ENCODE measurements at regions not wholly inside any gene's neighbourhood (a gene's known extent, or its start where the extent isn't known, plus 50 kb on each side); places are given as distances from the start of the nearest gene placed in this dataset.
"Not testable (repeated sequence)": the region's sequence is repeated elsewhere in the genome, so short reads cannot be mapped to it uniquely, and the experiment has no call there.

DNA sequence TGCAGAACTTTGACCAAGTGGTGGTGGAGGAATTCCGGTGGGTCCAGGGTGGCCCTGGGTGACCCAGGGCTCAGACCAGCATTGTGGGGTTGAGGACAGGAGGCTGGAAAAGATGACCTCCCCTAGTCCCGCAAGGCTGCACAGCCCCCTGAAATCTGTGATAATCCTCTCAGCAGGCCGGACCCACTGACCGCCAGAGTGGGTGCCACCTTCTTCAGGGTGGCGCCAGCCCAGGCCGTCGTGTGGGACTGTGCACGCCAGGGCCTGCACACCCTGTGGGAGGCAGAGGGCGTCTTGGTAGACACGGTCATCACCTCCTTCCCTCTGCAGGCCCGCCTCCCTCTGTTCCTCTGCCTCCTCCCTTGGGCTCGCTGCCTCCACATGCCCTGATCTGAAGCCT is 137.7 kb downstream of the TBC1D2B start:
- Histone ChIP-seq H3K9me3 (ENCODE audit: control insufficient read depth, insufficient read depth, low read length) (no peaks in the 10 kb centered on the region), H3K27me3 (ENCODE audit: control insufficient read depth, insufficient read depth, low read length) (peaks cover 5% of the 10 kb centered on the region), H3K27ac (ENCODE audit: low read depth, low read length) (no peak overlapping the region), H3K4me3 (ENCODE audit: low read depth, low read length) (no peak overlapping the region)
- no peak for TF ChIP-seq CTCF (IDR thresholded peaks at IDR 0.05; ENCODE audit: low read depth, low read length)
- ChIA-PET CTCF (interaction anchor here (0.7 to 1.2 kb wide), 2 partner anchors 27 to 301 kb away, joined by 3 to 4 read pairs; no protein-coding TSS in a partner anchor), POLR2A (no interaction called here)
- DNase-seq (ENCODE audit: low read depth, low spot score), result no peak

GRCh38 chr15:77939026-77939425 is 138.5 kb downstream of the TBC1D2B start:
- CTCF ChIA-PET, result interaction anchor here (1.2 kb wide), 1 partner anchor 28 kb away, joined by 3 read pairs; no protein-coding TSS in a partner anchor
- H3K4me3 ChIP-seq (ENCODE audit: low read depth, low read length); DNase-seq (ENCODE audit: low read depth, low spot score); POLR2A ChIA-PET; H3K9me3 ChIP-seq (ENCODE audit: control insufficient read depth, insufficient read depth, low read length); H3K27ac ChIP-seq (ENCODE audit: low read depth, low read length); H3K27me3 ChIP-seq (ENCODE audit: control insufficient read depth, insufficient read depth, low read length): not testable (repeated sequence)

- H3K27ac ChIP-seq (ENCODE audit: low read depth, low read length); H3K9me3 ChIP-seq (ENCODE audit: control insufficient read depth, insufficient read depth, low read length); H3K27me3 ChIP-seq (ENCODE audit: control insufficient read depth, insufficient read depth, low read length); DNase-seq (ENCODE audit: low read depth, low spot score); H3K4me3 ChIP-seq (ENCODE audit: low read depth, low read length); POLR2A ChIA-PET: not testable (repeated sequence)
- CTCF ChIA-PET, result interaction anchor here (1.2 kb wide), 1 partner anchor 29 kb away, joined by 3 read pairs; no protein-coding TSS in a partner anchor
Measured at GRCh38 chr15:77938546-77938945, 139.0 kb downstream of the TBC1D2B start.

GRCh38 chr15:77936567-77936966 is 140.9 kb downstream of the TBC1D2B start:
- H3K27ac ChIP-seq (ENCODE audit: low read depth, low read length); H3K27me3 ChIP-seq (ENCODE audit: control insufficient read depth, insufficient read depth, low read length); DNase-seq (ENCODE audit: low read depth, low spot score); H3K9me3 ChIP-seq (ENCODE audit: control insufficient read depth, insufficient read depth, low read length); POLR2A ChIA-PET; H3K4me3 ChIP-seq (ENCODE audit: low read depth, low read length): not testable (repeated sequence)
- CTCF ChIA-PET, result interaction anchor here (0.7 kb wide), 1 partner anchor 34 kb away, joined by 3 read pairs; no protein-coding TSS in a partner anchor

GRCh38 chr15:77934516-77934915 is 143.0 kb downstream of the TBC1D2B start:
- POLR2A ChIA-PET; H3K27ac ChIP-seq (ENCODE audit: low read depth, low read length); CTCF ChIA-PET; DNase-seq (ENCODE audit: low read depth, low spot score); H3K27me3 ChIP-seq (ENCODE audit: control insufficient read depth, insufficient read depth, low read length); H3K4me3 ChIP-seq (ENCODE audit: low read depth, low read length); H3K9me3 ChIP-seq (ENCODE audit: control insufficient read depth, insufficient read depth, low read length): not testable (repeated sequence)

DNA sequence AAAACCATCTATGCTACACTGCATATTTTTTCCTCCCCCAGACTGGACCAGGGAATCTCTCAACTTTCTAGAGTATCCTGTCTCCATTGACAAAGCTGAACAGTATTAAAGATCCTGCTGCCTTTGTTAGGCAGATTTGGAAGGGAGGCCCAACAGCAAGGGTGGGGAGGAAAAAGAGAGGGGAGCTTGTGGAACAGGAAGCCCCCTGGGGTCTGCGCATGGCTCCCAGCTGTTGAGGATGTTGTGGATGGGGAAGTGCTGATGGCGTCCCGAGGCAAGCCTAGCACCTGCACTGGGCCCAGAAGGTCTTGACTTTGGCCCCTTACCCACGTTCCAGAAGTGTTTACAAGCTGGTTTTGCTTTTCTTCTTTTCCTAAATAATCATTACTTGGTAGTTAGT is 146.6 kb downstream of the TBC1D2B start:
- H3K4me3 ChIP-seq (ENCODE audit: low read depth, low read length); DNase-seq (ENCODE audit: low read depth, low spot score); POLR2A ChIA-PET; CTCF ChIA-PET; H3K27me3 ChIP-seq (ENCODE audit: control insufficient read depth, insufficient read depth, low read length); H3K27ac ChIP-seq (ENCODE audit: low read depth, low read length); H3K9me3 ChIP-seq (ENCODE audit: control insufficient read depth, insufficient read depth, low read length): not testable (repeated sequence)

- H3K9me3 ChIP-seq (ENCODE audit: control insufficient read depth, insufficient read depth, low read length); DNase-seq (ENCODE audit: low read depth, low spot score); POLR2A ChIA-PET; H3K27me3 ChIP-seq (ENCODE audit: control insufficient read depth, insufficient read depth, low read length); CTCF ChIA-PET; H3K27ac ChIP-seq (ENCODE audit: low read depth, low read length); H3K4me3 ChIP-seq (ENCODE audit: low read depth, low read length): not testable (repeated sequence)
Measured at GRCh38 chr15:77930490-77930889, 147.0 kb downstream of the TBC1D2B start.

DNA sequence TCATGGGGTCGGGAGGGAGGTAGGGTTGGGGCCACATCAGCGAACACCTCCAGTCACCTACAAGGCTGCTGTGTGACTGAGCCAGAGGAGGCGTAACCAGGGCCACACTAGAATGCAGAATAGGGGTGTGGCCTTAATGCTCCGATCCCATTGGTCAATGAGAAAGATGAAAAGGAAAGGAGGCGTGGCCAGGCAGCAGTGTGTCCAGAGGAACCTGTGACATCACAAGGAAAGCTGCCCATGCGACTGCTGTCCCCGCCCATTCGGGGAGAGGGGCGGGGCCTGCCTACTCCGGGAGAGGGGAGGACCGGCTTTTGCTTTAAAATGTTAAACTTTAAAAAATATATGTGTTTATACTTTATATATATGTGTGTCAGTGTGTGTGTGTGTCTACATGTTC is 150.7 kb downstream of the TBC1D2B start:
- H3K9me3 ChIP-seq (ENCODE audit: control insufficient read depth, insufficient read depth, low read length); H3K27ac ChIP-seq (ENCODE audit: low read depth, low read length); POLR2A ChIA-PET; H3K4me3 ChIP-seq (ENCODE audit: low read depth, low read length); H3K27me3 ChIP-seq (ENCODE audit: control insufficient read depth, insufficient read depth, low read length); DNase-seq (ENCODE audit: low read depth, low spot score): not testable (repeated sequence)
- CTCF ChIA-PET, result interaction anchor here (1.0 kb wide), 1 partner anchor 16 kb away, joined by 3 read pairs; no protein-coding TSS in a partner anchor

- DNase-seq (ENCODE audit: low read depth, low spot score); H3K27ac ChIP-seq (ENCODE audit: low read depth, low read length); H3K27me3 ChIP-seq (ENCODE audit: control insufficient read depth, insufficient read depth, low read length); H3K4me3 ChIP-seq (ENCODE audit: low read depth, low read length); POLR2A ChIA-PET; CTCF ChIA-PET; H3K9me3 ChIP-seq (ENCODE audit: control insufficient read depth, insufficient read depth, low read length): not testable (repeated sequence)
Measured at GRCh38 chr15:77926296-77926695, 151.2 kb downstream of the TBC1D2B start.

DNA sequence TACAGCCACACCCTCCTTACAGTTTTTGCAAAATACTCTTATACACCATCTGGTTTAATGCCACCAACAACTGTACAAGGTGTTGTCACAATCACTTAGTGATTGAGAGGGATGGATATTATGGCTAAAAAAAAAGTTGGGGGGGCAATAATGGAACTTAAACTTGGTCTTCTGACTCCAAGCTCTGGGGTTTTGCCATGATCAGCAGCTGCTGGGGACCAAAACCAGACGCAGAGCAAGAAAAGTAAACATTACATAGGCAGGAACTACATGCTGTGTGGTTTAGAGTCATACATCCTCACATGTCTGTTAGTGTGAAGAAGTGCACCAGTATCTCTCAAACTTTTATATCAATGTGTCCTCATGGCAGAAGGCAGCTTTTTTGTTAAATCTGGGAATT is 152.4 kb downstream of the TBC1D2B start:
- CTCF ChIA-PET; POLR2A ChIA-PET; H3K9me3 ChIP-seq (ENCODE audit: control insufficient read depth, insufficient read depth, low read length); H3K4me3 ChIP-seq (ENCODE audit: low read depth, low read length); H3K27ac ChIP-seq (ENCODE audit: low read depth, low read length); H3K27me3 ChIP-seq (ENCODE audit: control insufficient read depth, insufficient read depth, low read length); DNase-seq (ENCODE audit: low read depth, low spot score): not testable (repeated sequence)
